Activated CD4-positive, alpha-beta T cell treated with anti-CD3 and anti-CD28 coated beads, Interleukin-2, amount 10 ng/mL, durations not matched to agents 7 days and 5 days (primary cell): ENCODE measurements at regions not wholly inside any gene's neighbourhood (a gene's known extent, or its start where the extent isn't known, plus 50 kb on each side); places are given as distances from the start of the nearest gene placed in this dataset.
"Not testable (repeated sequence)": the region's sequence is repeated elsewhere in the genome, so short reads cannot be mapped to it uniquely, and the experiment has no call there.

Experiments used
- CTCF ChIA-PET: fragments of 350-600 bp; sonication (Branson Sonifier 250); formaldehyde crosslinking; loops from one replicate; lab custom pipeline; 2021; ENCODE audit warnings: antibody characterized with exemption; lab: Charles Lee
- POLR2A ChIA-PET: fragments of 350-600 bp; sonication (Branson Sonifier 250); formaldehyde crosslinking; loops from one replicate; lab custom pipeline; 2021; ENCODE audit warnings: antibody characterized with exemption; lab: Charles Lee
- DNase-seq: peaks from one replicate; pipeline ENCODE4 v3.0.0-alpha.2; 2020
- H3K27ac Mint-ChIP-seq: one replicate; pipeline ENCODE4 v1.8.0; 2021; ENCODE audit warnings: mild to moderate bottlenecking, moderate library complexity, mixed read lengths
- H3K27me3 Mint-ChIP-seq: one replicate; pipeline ENCODE4 v1.8.0; 2021; ENCODE audit warnings: mixed read lengths
- H3K36me3 Mint-ChIP-seq: one replicate; pipeline ENCODE4 v1.8.0; 2021; ENCODE audit warnings: low read depth, mixed read lengths
- H3K4me1 Mint-ChIP-seq: one replicate; pipeline ENCODE4 v1.8.0; 2021; ENCODE audit warnings: mixed read lengths
- H3K4me3 Mint-ChIP-seq: one replicate; pipeline ENCODE4 v1.8.0; 2021; ENCODE audit warnings: mild to moderate bottlenecking, moderate library complexity, mixed read lengths
- H3K9me3 Mint-ChIP-seq: one replicate; pipeline ENCODE4 v1.8.0; 2021; ENCODE audit warnings: mixed read lengths

DNA sequence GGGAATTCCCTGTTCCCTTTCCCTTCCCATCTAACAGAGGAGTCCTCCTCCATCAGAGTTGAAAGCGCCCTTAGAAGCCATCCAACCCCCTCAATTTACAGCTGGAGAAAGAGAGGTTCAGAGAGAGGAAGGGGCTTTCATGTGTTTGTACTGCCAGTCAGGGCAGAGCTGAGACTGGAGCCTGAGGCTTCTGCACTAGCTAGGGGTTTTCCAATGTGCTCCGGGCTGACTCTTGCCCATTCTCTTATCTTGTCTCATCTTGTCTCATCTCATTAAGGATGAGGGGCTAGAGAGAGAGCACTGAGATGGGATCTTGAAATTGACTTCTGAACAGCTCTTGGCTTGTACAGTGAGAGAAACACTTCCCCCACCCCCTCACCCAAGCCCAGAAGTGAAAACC, 67.4 kb upstream of the SHB start:
- no peak for DNase-seq
- peaks cover 18% of the 10 kb centered on the region for H3K27me3 Mint-ChIP-seq
- H3K4me3 Mint-ChIP-seq, result no peak overlapping the region
- H3K27ac Mint-ChIP-seq, result no peak overlapping the region
- no peaks in the 10 kb centered on the region for H3K9me3 Mint-ChIP-seq
- H3K4me1 Mint-ChIP-seq, result no peaks in the 10 kb centered on the region
- POLR2A ChIA-PET, result no interaction called here
- CTCF ChIA-PET, result no interaction called here
- H3K36me3 Mint-ChIP-seq, result no peaks in the 10 kb centered on the region

DNA sequence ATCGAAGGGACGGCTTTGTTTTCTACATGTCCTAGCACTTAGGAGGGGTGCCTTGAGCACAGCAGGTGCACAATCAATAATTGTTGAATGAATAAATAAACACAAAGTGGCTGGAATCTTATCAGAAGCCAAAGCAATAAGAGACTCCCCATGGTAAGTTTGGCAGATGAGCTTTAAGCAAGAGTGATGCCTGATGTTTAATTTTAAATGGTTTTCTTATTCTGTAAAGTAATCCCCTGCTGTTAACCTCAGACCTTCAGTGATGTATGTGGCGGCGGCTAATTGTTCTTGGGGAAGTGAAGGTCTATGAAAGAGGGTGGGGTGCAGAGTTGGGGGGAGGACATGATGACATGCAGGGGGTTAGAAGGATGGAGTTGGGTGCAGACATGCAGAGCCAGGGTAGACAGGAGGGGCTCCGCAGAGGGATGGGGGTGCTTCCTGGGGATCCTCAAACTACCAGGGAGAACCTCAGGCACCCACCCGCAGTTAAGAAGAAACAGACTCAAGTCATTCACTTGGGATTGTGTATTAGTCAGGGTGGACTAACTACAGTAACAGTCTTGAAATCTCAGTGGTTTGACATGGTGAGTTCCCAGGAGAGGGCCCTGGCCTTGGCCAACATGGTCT, 65.7 kb upstream of the SHB start:
- Mint-ChIP-seq H3K27ac (no peak overlapping the region), H3K9me3 (no peaks in the 10 kb centered on the region), H3K4me3 (no peak overlapping the region), H3K4me1 (no peaks in the 10 kb centered on the region), H3K27me3 (peaks cover 12% of the 10 kb centered on the region), H3K36me3 (no peaks in the 10 kb centered on the region)
- POLR2A ChIA-PET, result no interaction called here
- DNase-seq, result no peak
- CTCF ChIA-PET, result interaction anchor here (0.9 kb wide), 1 partner anchor 9 kb away, joined by 3 read pairs; no protein-coding TSS in a partner anchor

DNA sequence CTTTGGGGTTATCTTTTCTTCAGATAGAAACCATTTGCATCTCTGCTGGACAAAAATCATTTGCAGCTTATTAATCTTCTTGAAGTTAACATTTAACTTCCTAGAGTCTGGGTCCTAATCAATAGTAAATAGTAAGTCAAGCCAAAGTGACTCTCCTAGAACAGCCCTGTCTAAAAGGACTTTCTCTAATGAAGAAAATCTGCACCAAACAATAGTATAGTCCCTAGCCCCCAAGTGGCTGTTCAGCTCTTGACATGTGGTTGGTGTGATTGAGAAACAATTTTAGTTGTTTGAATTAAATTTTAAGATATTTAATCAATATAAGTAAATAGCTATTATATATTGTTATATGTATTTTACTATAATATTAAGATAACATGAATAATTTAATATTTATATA, 64.6 kb upstream of the SHB start:
- H3K27me3 Mint-ChIP-seq, result peaks cover 8% of the 10 kb centered on the region
- no peaks in the 10 kb centered on the region for H3K9me3 Mint-ChIP-seq
- no peaks in the 10 kb centered on the region for H3K4me1 Mint-ChIP-seq
- H3K4me3 Mint-ChIP-seq, result no peak overlapping the region
- ChIA-PET POLR2A (no interaction called here), CTCF (no interaction called here)
- no peak overlapping the region for H3K27ac Mint-ChIP-seq
- no peak for DNase-seq
- no peaks in the 10 kb centered on the region for H3K36me3 Mint-ChIP-seq

DNA sequence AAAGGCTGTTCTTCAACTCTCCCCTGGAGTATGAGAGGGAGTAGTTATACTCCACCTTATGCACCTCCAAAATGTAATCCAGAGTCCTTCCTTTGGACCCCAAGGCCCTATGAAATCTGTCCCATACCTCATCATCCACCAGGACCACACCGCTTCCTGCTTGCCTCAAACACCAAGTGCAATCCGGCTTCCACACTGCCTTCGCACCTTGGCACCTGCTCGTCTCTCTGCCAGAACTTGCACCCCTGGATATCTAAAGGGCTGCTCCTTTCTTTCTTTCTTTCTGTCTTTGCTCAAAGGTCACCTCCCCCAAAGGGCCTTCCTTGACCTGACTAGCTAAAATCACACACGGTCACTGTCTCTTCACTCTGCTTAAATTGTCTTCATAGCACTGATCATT, 63.9 kb upstream of the SHB start:
- Mint-ChIP-seq H3K27me3 (peaks cover 7% of the 10 kb centered on the region), H3K36me3 (no peaks in the 10 kb centered on the region), H3K9me3 (no peaks in the 10 kb centered on the region), H3K27ac (no peak overlapping the region), H3K4me3 (no peak overlapping the region), H3K4me1 (no peaks in the 10 kb centered on the region)
- no peak for DNase-seq
- ChIA-PET POLR2A (no interaction called here), CTCF (no interaction called here)

DNA sequence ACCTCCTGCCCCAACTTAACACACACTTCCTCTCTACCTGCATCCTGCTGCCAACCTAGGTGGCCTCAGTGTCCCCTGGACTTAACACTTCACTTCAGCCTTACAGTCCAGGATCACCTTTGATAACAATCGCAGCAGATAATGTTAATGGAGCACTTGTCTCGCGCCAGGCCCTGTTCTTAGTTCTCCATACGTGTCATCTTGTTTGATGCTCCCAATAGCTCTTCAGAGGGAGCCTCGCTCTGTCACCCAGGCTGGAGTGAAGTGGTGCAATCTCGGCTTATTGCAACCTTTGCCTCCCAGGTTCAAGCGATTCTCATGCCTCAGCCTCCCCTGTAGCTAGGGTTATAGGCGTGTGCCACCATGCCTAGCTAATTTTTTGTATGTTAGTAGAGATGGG, 62.7 kb upstream of the SHB start:
- Mint-ChIP-seq H3K27me3 (peaks cover 2% of the 10 kb centered on the region), H3K4me1 (no peaks in the 10 kb centered on the region), H3K36me3 (no peaks in the 10 kb centered on the region), H3K9me3 (no peaks in the 10 kb centered on the region), H3K27ac (no peak overlapping the region), H3K4me3 (no peak overlapping the region)
- ChIA-PET CTCF (interaction anchor here (1.0 kb wide), 1 partner anchor 40 kb away, joined by 3 read pairs; no protein-coding TSS in a partner anchor), POLR2A (no interaction called here)
- DNase-seq, result no peak

DNA sequence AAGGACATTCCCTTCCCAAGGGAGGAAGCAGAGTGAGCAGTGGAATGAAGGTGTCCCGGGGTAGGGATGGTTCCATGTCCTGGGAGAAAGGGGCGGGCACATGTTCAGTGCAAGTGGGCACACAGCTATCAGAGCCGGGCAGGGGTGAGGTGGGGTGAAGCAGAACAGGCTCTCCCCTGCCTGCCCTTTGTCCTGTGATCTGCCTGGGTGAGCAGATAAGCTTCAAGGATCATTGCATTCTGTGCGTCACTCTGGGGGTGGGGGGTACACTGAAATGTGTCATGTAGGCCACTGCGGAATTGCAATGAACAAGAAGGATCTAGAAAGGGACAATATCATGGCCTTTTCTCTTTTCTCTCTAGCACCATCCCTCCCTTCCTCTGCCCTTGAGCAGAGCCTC, 61.7 kb upstream of the SHB start:
- ChIA-PET CTCF (interaction anchor here (0.9 to 1.0 kb wide), 2 partner anchors 26 to 94 kb away, joined by 3 to 5 read pairs; no protein-coding TSS in a partner anchor), POLR2A (no interaction called here)
- H3K4me1 Mint-ChIP-seq, result no peaks in the 10 kb centered on the region
- no peaks in the 10 kb centered on the region for H3K9me3 Mint-ChIP-seq
- peaks cover 2% of the 10 kb centered on the region for H3K27me3 Mint-ChIP-seq
- H3K36me3 Mint-ChIP-seq, result no peaks in the 10 kb centered on the region
- DNase-seq, result no peak
- H3K27ac Mint-ChIP-seq, result no peak overlapping the region
- H3K4me3 Mint-ChIP-seq, result no peak overlapping the region

DNA sequence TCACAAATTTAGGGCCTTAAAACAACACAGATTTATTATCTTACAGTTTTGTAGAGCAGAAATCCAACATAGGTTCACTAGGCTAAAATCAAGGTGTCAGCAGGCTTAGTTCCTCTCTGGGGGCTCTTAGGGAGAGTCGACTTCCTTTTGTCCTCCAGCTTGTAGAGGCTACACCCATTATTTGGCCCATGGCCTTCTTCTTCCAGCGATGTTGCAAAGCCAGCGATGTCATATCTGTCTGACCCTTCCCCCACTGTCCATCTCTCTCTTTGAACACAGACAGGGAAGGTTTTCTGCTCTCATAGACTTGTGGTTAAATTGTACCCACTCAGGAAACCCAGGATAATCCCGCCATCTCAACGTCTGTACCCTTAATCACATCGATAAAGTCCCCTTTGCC, 60.3 kb upstream of the SHB start:
- no peaks in the 10 kb centered on the region for H3K9me3 Mint-ChIP-seq
- DNase-seq, result no peak
- H3K36me3 Mint-ChIP-seq, result no peaks in the 10 kb centered on the region
- POLR2A ChIA-PET, result interaction anchor here (0.6 kb wide), 1 partner anchor 21 kb away, joined by 3 read pairs; no protein-coding TSS in a partner anchor
- H3K4me3 Mint-ChIP-seq, result no peak overlapping the region
- CTCF ChIA-PET, result no interaction called here
- H3K4me1 Mint-ChIP-seq, result no peaks in the 10 kb centered on the region
- H3K27me3 Mint-ChIP-seq, result peaks cover 2% of the 10 kb centered on the region
- no peak overlapping the region for H3K27ac Mint-ChIP-seq

DNA sequence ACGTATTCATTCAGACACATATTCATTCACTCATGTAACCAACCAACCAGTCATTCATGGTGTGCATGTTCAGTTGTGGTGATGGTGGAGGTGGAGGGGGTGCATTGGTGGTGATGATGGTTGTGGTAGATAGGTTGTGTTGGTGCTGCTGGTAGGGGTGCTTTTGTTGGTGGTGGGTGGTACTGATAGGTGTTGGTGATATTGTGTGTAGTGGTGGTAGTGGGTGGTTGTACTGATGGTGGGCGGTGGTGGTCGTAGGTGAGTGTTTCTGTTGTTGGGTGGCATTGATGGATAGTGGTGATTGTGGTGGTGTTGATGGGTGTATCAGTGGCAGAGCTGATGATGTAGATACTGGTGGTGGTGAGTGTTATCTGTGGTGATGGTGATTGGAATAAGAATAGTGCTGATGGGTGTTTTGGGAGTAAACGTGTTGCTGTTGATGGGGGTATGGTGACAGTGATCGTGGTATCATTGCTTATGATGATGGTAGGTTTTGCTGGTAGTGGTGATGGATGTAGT, 59.8 kb upstream of the SHB start:
- H3K36me3 Mint-ChIP-seq, result no peaks in the 10 kb centered on the region
- H3K27me3 Mint-ChIP-seq, result peaks cover 2% of the 10 kb centered on the region
- no peaks in the 10 kb centered on the region for H3K9me3 Mint-ChIP-seq
- no peaks in the 10 kb centered on the region for H3K4me1 Mint-ChIP-seq
- no peak overlapping the region for H3K4me3 Mint-ChIP-seq
- POLR2A ChIA-PET, result interaction anchor here (0.6 kb wide), 1 partner anchor 20 kb away, joined by 3 read pairs; no protein-coding TSS in a partner anchor
- CTCF ChIA-PET, result no interaction called here
- no peak overlapping the region for H3K27ac Mint-ChIP-seq
- no peak for DNase-seq

DNA sequence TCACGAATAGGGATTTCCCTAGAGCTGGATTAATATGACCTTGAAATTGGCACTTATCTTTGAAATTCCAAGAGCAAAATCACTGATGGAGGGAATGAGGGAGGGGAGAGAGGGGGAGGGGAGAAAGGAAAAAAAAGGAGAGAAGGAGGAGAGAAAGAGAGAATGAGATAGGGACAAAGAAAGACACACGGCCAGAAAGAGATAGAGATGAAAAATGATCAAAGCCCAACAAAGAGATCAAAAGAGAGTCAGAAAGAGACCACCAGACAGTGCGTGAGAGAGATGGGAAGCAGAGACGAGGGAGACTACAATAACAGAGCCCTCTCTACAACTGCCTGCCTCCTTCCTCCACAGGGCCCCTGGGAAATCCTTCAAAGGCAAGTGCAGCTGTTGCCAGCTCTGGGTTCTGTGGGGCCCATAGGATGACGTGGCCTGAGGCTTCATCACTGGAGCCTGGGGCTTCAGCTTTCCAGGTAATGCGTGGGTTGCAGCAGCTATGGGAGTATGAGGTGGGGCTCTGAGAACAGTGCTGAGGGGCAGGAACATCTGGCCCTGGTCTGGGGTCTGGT, 58.3 kb upstream of the SHB start:
- no peaks in the 10 kb centered on the region for H3K27me3 Mint-ChIP-seq
- no peaks in the 10 kb centered on the region for H3K4me1 Mint-ChIP-seq
- H3K27ac Mint-ChIP-seq, result no peak overlapping the region
- POLR2A ChIA-PET, result no interaction called here
- H3K9me3 Mint-ChIP-seq, result no peaks in the 10 kb centered on the region
- CTCF ChIA-PET, result no interaction called here
- H3K4me3 Mint-ChIP-seq, result no peak overlapping the region
- no peaks in the 10 kb centered on the region for H3K36me3 Mint-ChIP-seq
- DNase-seq, result no peak

DNA sequence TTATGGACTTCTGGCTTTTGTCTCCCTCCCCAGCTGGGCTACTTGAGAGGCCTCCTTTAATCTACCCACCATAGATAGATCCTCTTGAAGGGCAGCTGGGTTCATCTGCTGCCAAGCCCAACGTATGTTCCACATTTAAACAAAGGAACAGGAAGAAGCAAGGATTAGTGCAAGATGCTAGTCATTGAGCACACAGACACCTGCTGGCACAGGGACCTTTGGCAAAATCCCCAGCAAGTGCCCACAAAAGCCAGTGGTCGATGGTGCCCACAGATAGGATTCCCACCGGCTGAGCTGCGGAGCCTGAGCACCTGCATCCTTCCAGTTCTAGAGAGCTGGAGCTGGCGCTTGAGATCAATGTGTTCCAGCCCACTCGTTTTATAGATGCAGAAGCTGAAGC, 57.7 kb upstream of the SHB start:
- H3K36me3 Mint-ChIP-seq, result no peaks in the 10 kb centered on the region
- POLR2A ChIA-PET, result no interaction called here
- CTCF ChIA-PET, result no interaction called here

DNA sequence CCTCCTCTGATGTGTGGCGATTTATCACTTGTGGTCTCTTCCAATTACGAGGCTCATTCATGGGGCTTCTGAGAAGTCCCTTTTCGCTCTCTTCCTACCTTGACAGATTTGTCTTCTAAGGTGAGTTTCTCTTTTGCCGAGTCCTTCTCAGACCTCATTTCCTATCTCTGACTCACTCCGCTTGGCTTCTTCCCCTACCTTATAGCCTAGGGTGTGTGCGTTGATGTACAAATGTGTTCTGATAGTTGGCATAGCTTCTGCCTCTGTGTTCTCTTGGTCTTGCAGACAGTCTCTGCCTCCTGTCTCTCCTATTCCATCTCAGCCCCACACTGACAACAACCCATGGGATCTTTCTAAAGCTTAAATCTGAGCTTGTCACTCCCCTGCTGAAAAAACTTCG, 56.9 kb upstream of the SHB start:
- H3K4me1 Mint-ChIP-seq, result no peaks in the 10 kb centered on the region
- H3K9me3 Mint-ChIP-seq, result no peaks in the 10 kb centered on the region
- no peaks in the 10 kb centered on the region for H3K36me3 Mint-ChIP-seq
- no peak overlapping the region for H3K4me3 Mint-ChIP-seq
- ChIA-PET POLR2A (no interaction called here), CTCF (interaction anchor here (1.2 kb wide), 1 partner anchor 8 kb away, joined by 3 read pairs; no protein-coding TSS in a partner anchor)
- no peak overlapping the region for H3K27ac Mint-ChIP-seq
- no peak for DNase-seq
- peaks cover 2% of the 10 kb centered on the region for H3K27me3 Mint-ChIP-seq

More for the DNA sequence above, 57.7 kb upstream of the SHB start:
- Mint-ChIP-seq H3K27ac (no peak overlapping the region), H3K27me3 (peaks cover 2% of the 10 kb centered on the region), H3K4me1 (no peaks in the 10 kb centered on the region), H3K4me3 (no peak overlapping the region), H3K9me3 (no peaks in the 10 kb centered on the region)
- DNase-seq, result no peak

DNA sequence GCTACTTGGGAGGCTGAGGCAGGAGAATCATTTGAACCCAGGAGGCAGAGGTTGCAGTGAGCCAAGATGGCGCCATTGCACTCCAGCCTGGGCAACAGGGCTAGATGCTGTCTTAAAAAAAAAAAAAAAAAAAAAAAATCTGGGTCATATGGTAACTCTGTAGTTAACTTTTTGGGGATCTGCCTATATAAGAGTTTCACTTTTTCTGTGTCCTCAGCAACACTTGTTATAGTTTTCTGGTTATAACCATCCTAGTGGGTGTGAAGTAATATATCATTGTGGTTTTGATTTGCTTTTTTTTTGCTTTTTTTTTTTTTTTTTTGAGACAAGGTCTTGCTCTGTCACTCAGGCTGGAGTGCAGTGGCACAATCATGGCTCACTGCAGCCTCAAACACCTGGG, 54.3 kb upstream of the SHB start:
- H3K27ac Mint-ChIP-seq, DNase-seq, H3K4me1 Mint-ChIP-seq, H3K9me3 Mint-ChIP-seq, H3K4me3 Mint-ChIP-seq, H3K36me3 Mint-ChIP-seq, CTCF ChIA-PET, POLR2A ChIA-PET, H3K27me3 Mint-ChIP-seq: not testable (repeated sequence)

DNA sequence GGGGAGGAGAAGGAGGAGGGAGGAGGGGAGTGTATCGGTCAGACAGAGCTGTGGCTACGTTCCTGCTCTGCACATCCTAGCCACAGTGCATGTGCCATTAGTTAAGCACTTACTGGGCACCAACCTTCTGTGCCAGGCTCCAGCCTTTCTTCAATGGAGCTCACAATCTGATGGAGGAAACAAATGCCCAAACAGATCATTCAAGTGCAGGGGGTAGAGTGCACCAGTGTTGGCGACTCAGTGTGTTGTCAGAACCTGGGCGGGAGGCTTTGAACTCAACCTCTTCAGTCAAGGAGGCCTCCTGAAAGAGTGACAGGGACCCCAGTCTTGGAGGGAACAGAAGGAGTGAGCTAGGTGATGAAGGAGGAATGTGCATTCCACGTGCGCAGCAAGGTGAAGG, 51.9 kb upstream of the SHB start:
- no peak overlapping the region for H3K27ac Mint-ChIP-seq
- no peaks in the 10 kb centered on the region for H3K9me3 Mint-ChIP-seq
- H3K4me1 Mint-ChIP-seq, result no peaks in the 10 kb centered on the region
- DNase-seq, result no peak
- POLR2A ChIA-PET, result no interaction called here
- H3K27me3 Mint-ChIP-seq, result peaks cover 6% of the 10 kb centered on the region
- CTCF ChIA-PET, result interaction anchor here (0.9 kb wide), 1 partner anchor 33 kb away, joined by 4 read pairs; no protein-coding TSS in a partner anchor
- no peaks in the 10 kb centered on the region for H3K36me3 Mint-ChIP-seq
- no peak overlapping the region for H3K4me3 Mint-ChIP-seq
